IMR-90 (cell line): ENCODE measurements at regions not wholly inside any gene's neighbourhood (a gene's known extent, or its start where the extent isn't known, plus 50 kb on each side); places are given as distances from the start of the nearest gene placed in this dataset.
"Not testable (repeated sequence)": the region's sequence is repeated elsewhere in the genome, so short reads cannot be mapped to it uniquely, and the experiment has no call there.

Source experiments
- ATAC-seq: fragments of 200-7000 bp; cut with Tn5 transposase; 2 replicates; pipeline ENCODE4 v1.9.1; 2020; ENCODE audit warnings: low read depth, mild to moderate bottlenecking, moderate library complexity
- BruUV-seq: library from RNA; stranded (reverse); fragments of 400-500 nt; replicated peaks from 2 replicates; lab custom pipeline; 2021; lab: Mats Ljungman, UMichigan
- CTCF ChIA-PET: fragments of 300-600 bp; formaldehyde crosslinking; extraction: SDS; loops from one replicate; lab custom pipeline; 2021; ENCODE audit warnings: antibody characterized with exemption; lab: Yijun Ruan, JAX
- POLR2A ChIA-PET: fragments of 300-600 bp; sonication (Branson Sonifier 250); formaldehyde crosslinking; loops from one replicate; lab custom pipeline; 2022; ENCODE audit warnings: antibody characterized with exemption; ENCODE audit not compliant: unreplicated experiment; lab: Charles Lee
- DNase-seq: peaks from one replicate; pipeline ENCODE4 v3.0.0; 2013
- H2AFZ ChIP-seq: replicated peaks from 2 replicates; pipeline ENCODE3; 2013; ENCODE audit warnings: low read length, mild to moderate bottlenecking; ENCODE audit not compliant: poor library complexity
- H2AK5ac ChIP-seq: 2 replicates; pipeline ENCODE4 v1.6.1; 2013; ENCODE audit warnings: low read depth, low read length, inconsistent platforms
- H2AK9ac ChIP-seq: replicated peaks from 2 replicates; pipeline ENCODE3; 2013; ENCODE audit warnings: mild to moderate bottlenecking, low read depth, low read length, moderate library complexity; ENCODE audit not compliant: poor library complexity
- H2BK120ac ChIP-seq: 2 replicates; pipeline ENCODE4 v1.6.1; 2013; ENCODE audit warnings: low read depth, low read length, inconsistent platforms
- H2BK15ac ChIP-seq: 3 replicates; pipeline ENCODE4 v1.6.1; 2013; ENCODE audit warnings: low read depth, low read length, inconsistent platforms
- H2BK20ac ChIP-seq: 2 replicates; pipeline ENCODE4 v1.6.1; 2013; ENCODE audit warnings: low read depth, mild to moderate bottlenecking, inconsistent platforms, low read length, moderate library complexity
- H2BK5ac ChIP-seq: 2 replicates; pipeline ENCODE4 v1.6.1; 2013; ENCODE audit warnings: mild to moderate bottlenecking, low read depth, low read length, inconsistent platforms; ENCODE audit not compliant: poor library complexity, severe bottlenecking
- H3K14ac ChIP-seq: replicated peaks from 2 replicates; pipeline ENCODE4 v1.6.1; 2013; ENCODE audit warnings: low read depth, low read length, inconsistent platforms
- H3K18ac ChIP-seq: 2 replicates; pipeline ENCODE4 v1.6.1; 2013; ENCODE audit warnings: low read depth, low read length, control low read depth
- H3K23ac ChIP-seq: 2 replicates; pipeline ENCODE4 v1.6.1; 2013; ENCODE audit warnings: low read depth, low read length, inconsistent platforms
- H3K27ac ChIP-seq: 2 replicates; pipeline ENCODE4 v1.5.1; 2013; ENCODE audit warnings: mild to moderate bottlenecking, control low read depth, low read length; ENCODE audit not compliant: insufficient read depth
- H3K27me3 ChIP-seq: 2 replicates; pipeline ENCODE4 v1.6.1; 2013; ENCODE audit warnings: low read length; ENCODE audit not compliant: control insufficient read depth, insufficient read depth
- H3K36me3 ChIP-seq: 2 replicates; pipeline ENCODE4 v1.6.1; 2013; ENCODE audit warnings: low read length, mixed read lengths; ENCODE audit not compliant: control insufficient read depth, insufficient read depth
- H3K4ac ChIP-seq: 2 replicates; pipeline ENCODE4 v1.6.1; 2013; ENCODE audit warnings: low read depth, low read length, inconsistent platforms
- H3K4me1 ChIP-seq: 2 replicates; pipeline ENCODE4 v1.6.1; 2013; ENCODE audit warnings: low read length, mixed read lengths; ENCODE audit not compliant: control insufficient read depth, insufficient read depth
- H3K4me2 ChIP-seq: 2 replicates; pipeline ENCODE4 v1.6.1; 2013; ENCODE audit warnings: low read depth, mild to moderate bottlenecking, control low read depth, low read length, moderate library complexity
- H3K4me3 ChIP-seq: 2 replicates; pipeline ENCODE4 v1.5.1; 2013; ENCODE audit warnings: low read depth, mild to moderate bottlenecking, control low read depth, low read length, moderate library complexity; ENCODE audit not compliant: insufficient read depth
- H3K56ac ChIP-seq: 2 replicates; pipeline ENCODE4 v1.6.1; 2013; ENCODE audit warnings: low read length, inconsistent platforms; ENCODE audit not compliant: insufficient read depth; ENCODE audit errors: extremely low read depth
- H3K79me1 ChIP-seq, 2 experiments: 2 replicates each; pipeline ENCODE4 v1.6.1; 2013; ENCODE audit warnings: low read length in 2 of 2, inconsistent platforms in 1 of 2, low read depth in 1 of 2
- H3K9ac ChIP-seq: 2 replicates; pipeline ENCODE4 v1.6.1; 2013; ENCODE audit warnings: low read depth, low read length, control low read depth
- H3K9me1 ChIP-seq: 2 replicates; pipeline ENCODE4 v1.6.1; 2013; ENCODE audit warnings: low read length, inconsistent platforms; ENCODE audit not compliant: insufficient read depth
- H3K9me3 ChIP-seq: 2 replicates; pipeline ENCODE4 v1.6.1; 2013; ENCODE audit warnings: low read length; ENCODE audit not compliant: control insufficient read depth, insufficient read depth
- H4K20me1 ChIP-seq: 2 replicates; pipeline ENCODE4 v1.6.1; 2013; ENCODE audit warnings: low read length, inconsistent platforms; ENCODE audit not compliant: insufficient read depth
- H4K5ac ChIP-seq: 2 replicates; pipeline ENCODE4 v1.6.1; 2013; ENCODE audit warnings: mild to moderate bottlenecking, low read depth, low read length, control low read depth
- H4K8ac ChIP-seq, 2 experiments: 2 replicates each; pipeline ENCODE4 v1.6.1; 2013; ENCODE audit warnings: low read depth in 2 of 2, low read length in 2 of 2, control low read depth in 1 of 2, inconsistent platforms in 1 of 2
- H4K91ac ChIP-seq: 2 replicates; pipeline ENCODE4 v1.6.1; 2013; ENCODE audit warnings: low read depth, low read length, inconsistent platforms; ENCODE audit not compliant: insufficient read depth
- WGBS, 2 experiments: methylation state at CpG; one replicate each; pipeline versions ENCODE4 v1.1.5 to v1.1.7; 2013; ENCODE audit warnings: missing lambda C conversion rate in 2 of 2; ENCODE audit not compliant: insufficient read length in 1 of 2; ENCODE audit errors: extremely low coverage in 2 of 2; 5-methylcytosine and 5-hydroxymethylcytosine counted together
- dilution Hi-C: fragments of 300-500 bp; cut with HindIII; formaldehyde crosslinking; loops from one replicate; pipeline ENCODE4 v1.14.3; 2018; ENCODE audit warnings: low sequenced_read_pairs; ENCODE audit not compliant: unreplicated experiment
- in situ Hi-C: fragments of 300-500 bp; cut with MboI; formaldehyde crosslinking; loops from 3 replicates; pipeline ENCODE4 v1.14.3; 2019; ENCODE audit warnings: low sequenced_read_pairs, inconsistent platforms, mixed read lengths
- intact Hi-C: fragments of 100-400 bp; cut with micrococcal nuclease; formaldehyde crosslinking; loops from 2 replicates; pipeline ENCODE4 v1.10.0; 2022

DNA sequence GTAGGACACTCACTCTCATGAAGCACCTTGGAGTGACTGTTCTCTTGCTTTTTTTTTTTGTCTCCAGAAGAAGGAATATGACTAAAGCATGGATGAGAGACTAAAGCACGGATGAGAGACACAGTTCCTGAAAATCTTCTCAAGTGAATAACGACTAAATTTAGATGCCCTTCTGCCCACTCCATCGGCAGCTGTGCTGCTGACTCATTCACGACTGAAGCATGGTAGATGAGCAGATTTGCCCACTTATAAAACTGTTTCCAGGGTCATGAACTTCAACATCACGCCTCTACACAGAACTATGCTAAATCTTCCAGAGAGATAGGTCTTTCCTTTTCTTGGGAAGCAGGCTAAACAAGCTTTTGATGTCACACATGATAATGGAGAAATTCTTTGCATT lies 738.0 kb downstream of the CDY1 start:
- H2AK9ac ChIP-seq, H3K4me1 ChIP-seq, H3K9me3 ChIP-seq, H3K9me1 ChIP-seq, H3K18ac ChIP-seq, POLR2A ChIA-PET, BruUV-seq, H2BK120ac ChIP-seq, H3K36me3 ChIP-seq, dilution Hi-C loops, in situ Hi-C loops, DNase-seq, H4K20me1 ChIP-seq, H3K56ac ChIP-seq, H4K91ac ChIP-seq, H3K27ac ChIP-seq, H3K27me3 ChIP-seq, H4K5ac ChIP-seq, H4K8ac ChIP-seq, H3K4ac ChIP-seq, CTCF ChIA-PET, H2BK20ac ChIP-seq, H3K14ac ChIP-seq, H3K79me1 ChIP-seq, H3K9ac ChIP-seq, H2BK5ac ChIP-seq, ATAC-seq, H3K23ac ChIP-seq, H3K4me2 ChIP-seq, H3K4me3 ChIP-seq, H2AFZ ChIP-seq, H2BK15ac ChIP-seq, H2AK5ac ChIP-seq, intact Hi-C loops: not testable (repeated sequence)
- WGBS, 2 experiments, result no CpG with 5 or more reads among the region's 5 CpGs

DNA sequence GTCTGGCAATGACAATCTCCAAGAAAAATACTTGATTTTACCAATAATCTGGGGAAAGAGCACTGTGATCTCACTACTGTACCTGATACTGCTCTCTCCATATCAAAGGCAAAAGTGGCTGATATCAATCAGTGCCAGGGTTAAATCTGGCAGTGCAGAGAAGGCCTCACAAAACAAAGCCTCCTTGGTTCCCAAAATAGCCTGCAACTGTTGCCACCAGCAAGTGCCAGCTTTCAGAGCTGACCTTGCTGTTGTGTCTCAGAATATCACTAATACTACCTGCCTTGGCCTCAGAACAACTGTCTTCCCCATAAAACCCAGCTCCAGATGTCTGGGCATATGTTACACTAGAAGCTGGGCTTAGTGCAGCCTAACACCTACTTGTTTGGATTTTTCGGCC lies 738.6 kb downstream of the CDY1 start:
- H4K20me1 ChIP-seq, H3K9me3 ChIP-seq, H3K27me3 ChIP-seq, DNase-seq, H3K79me1 ChIP-seq, H3K9ac ChIP-seq, CTCF ChIA-PET, H2AK9ac ChIP-seq, H3K14ac ChIP-seq, H3K23ac ChIP-seq, H3K18ac ChIP-seq, H3K9me1 ChIP-seq, intact Hi-C loops, H2BK120ac ChIP-seq, H3K4me1 ChIP-seq, H4K5ac ChIP-seq, POLR2A ChIA-PET, in situ Hi-C loops, H3K4ac ChIP-seq, H3K36me3 ChIP-seq, H3K27ac ChIP-seq, dilution Hi-C loops, H4K8ac ChIP-seq, H2AFZ ChIP-seq, H3K4me2 ChIP-seq, H3K4me3 ChIP-seq, H2BK5ac ChIP-seq, H3K56ac ChIP-seq, H2BK20ac ChIP-seq, H2AK5ac ChIP-seq, H4K91ac ChIP-seq, H2BK15ac ChIP-seq, ATAC-seq, BruUV-seq: not testable (repeated sequence)
- no CpG with 5 or more reads among the region's 1 CpG for WGBS, 2 experiments
